ENCODE measurements at regions not wholly inside any gene's neighbourhood (a gene's known extent, or its start where the extent isn't known, plus 50 kb on each side); places are given as distances from the start of the nearest gene placed in this dataset.

DNA sequence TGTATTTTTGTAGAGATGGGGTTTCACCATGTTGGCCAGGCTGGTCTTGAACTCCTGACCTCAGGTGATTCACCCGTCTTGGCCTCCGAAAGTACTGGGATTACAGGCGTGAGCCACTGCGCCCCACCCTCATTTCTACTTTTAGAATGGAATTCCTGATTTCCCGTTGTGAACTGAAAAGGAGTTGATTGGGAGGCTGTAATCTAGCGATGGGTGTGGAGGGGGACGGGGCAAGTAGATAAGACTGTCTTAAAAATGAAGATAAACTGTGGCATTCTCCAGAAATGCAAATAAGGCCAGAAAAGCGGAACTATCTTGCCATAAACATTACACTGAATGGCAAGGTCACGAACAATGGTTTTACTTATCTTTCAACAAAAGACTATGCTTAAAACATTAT, 135.4 kb downstream of the TRIB2 start:
- FAIRE-seq, result no peak
- CTCF ChIA-PET, result no interaction called here

More for the DNA sequence above, 135.4 kb downstream of the TRIB2 start:
- no peak overlapping the region for H2AFZ ChIP-seq (ENCODE audit: low read depth, low read length)
- no peak for TF ChIP-seq EZH2 (IDR thresholded peaks at IDR 0.05; ENCODE audit: borderline replicate concordance, low read depth, low read length, severe bottlenecking)
- no peak for TF ChIP-seq GATA2 (IDR thresholded peaks at IDR 0.05; ENCODE audit: insufficient read depth, insufficient read length, low read depth, low read length)
- TF ChIP-seq POLR2AphosphoS5 (IDR thresholded peaks at IDR 0.05; ENCODE audit: insufficient read depth, low read depth, low read length), result no peak
- no peak for TF ChIP-seq MYC (IDR thresholded peaks at IDR 0.05; ENCODE audit: low read depth, low read length)
- TF ChIP-seq CTCF (IDR thresholded peaks at IDR 0.05; ENCODE audit: extremely low read depth in 1 of 2, insufficient read depth in 1 of 2, low read depth in 1 of 2, low read length in 2 of 2), result no peak
- no peak for TF ChIP-seq JUN (IDR thresholded peaks at IDR 0.05; ENCODE audit: borderline replicate concordance, insufficient read depth, insufficient read length, low read depth)
- TF ChIP-seq POLR2A (IDR thresholded peaks at IDR 0.05; ENCODE audit: low read depth, low read length), result no peak
- TF ChIP-seq, protein P1, sequence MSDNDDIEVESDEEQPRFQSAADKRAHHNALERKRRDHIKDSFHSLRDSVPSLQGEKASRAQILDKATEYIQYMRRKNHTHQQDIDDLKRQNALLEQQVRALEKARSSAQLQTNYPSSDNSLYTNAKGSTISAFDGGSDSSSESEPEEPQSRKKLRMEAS (IDR thresholded peaks at IDR 0.05; ENCODE audit: insufficient read depth, insufficient read length), result no peak
- TF ChIP-seq FOS (IDR thresholded peaks at IDR 0.05; ENCODE audit: borderline replicate concordance, insufficient read depth, low read length), result no peak
- H3K27me3 ChIP-seq (ENCODE audit: control insufficient read depth in 2 of 2, insufficient read depth in 2 of 2, low read length in 2 of 2), result no peaks in the 10 kb centered on the region
- H3K79me2 ChIP-seq (ENCODE audit: control insufficient read depth, insufficient read depth, low read length), result no peaks in the 10 kb centered on the region
- H4K20me1 ChIP-seq (replicated peaks; ENCODE audit: control insufficient read depth, extremely low read depth, insufficient read depth, low read length), result no peaks in the 10 kb centered on the region
- H3K9me3 ChIP-seq (replicated peaks; ENCODE audit: control insufficient read depth, insufficient read depth, low read length), result no peaks in the 10 kb centered on the region
- no peak overlapping the region for H3K27ac ChIP-seq (ENCODE audit: insufficient read depth, low read depth, low read length)
- H3K9ac ChIP-seq (replicated peaks; ENCODE audit: extremely low read depth, insufficient read depth, low read length), result no peak overlapping the region
- BruUV-seq (replicated peaks), result no TSS peak
- POLR2A ChIA-PET, result no interaction called here
- no peak for DNase-seq (ENCODE audit: low read depth, low spot score)
- H3K36me3 ChIP-seq (ENCODE audit: control insufficient read depth in 2 of 2, extremely low read depth in 1 of 2, insufficient read depth in 2 of 2, low read length in 2 of 2), result no peaks in the 10 kb centered on the region
- H3K4me2 ChIP-seq (ENCODE audit: insufficient read depth, low read length), result no peak overlapping the region
- no peaks in the 10 kb centered on the region for H3K9me1 ChIP-seq (replicated peaks; ENCODE audit: control insufficient read depth, extremely low read depth, insufficient read depth, low read length)
- no peak overlapping the region for H3K4me3 ChIP-seq (replicated peaks in 1 of 3; ENCODE audit: insufficient read depth in 1 of 3, low read depth in 1 of 3, low read length in 3 of 3)
- dilution Hi-C loops (cut with MboI; ENCODE audit: extremely low pct_ligation_motif_present, low sequenced_read_pairs), result no loop called here
- intact Hi-C loops (cut with micrococcal nuclease), result no loop called here
- peaks cover 12% of the 10 kb centered on the region for H3K4me1 ChIP-seq (ENCODE audit: control insufficient read depth, extremely low read depth, insufficient read depth, low read length)

Measured in endothelial cell of umbilical vein (primary cell).